Right atrium auricular region (tissue), 2 donors: ENCODE measurements at regions not wholly inside any gene's neighbourhood (a gene's known extent, or its start where the extent isn't known, plus 50 kb on each side); places are given as distances from the start of the nearest gene placed in this dataset.

ENCODE experiments used
- DNase-seq: peaks from one replicate; pipeline ENCODE4 v3.0.0-alpha.2; 2019; ENCODE audit warnings: low spot score
- H3K27ac ChIP-seq, 2 donors: fragments of 200-600 bp; sonication (generic); 1 replicate in 1 of 2; 2 replicates in 1 of 2; pipeline ENCODE4 v1.5.1; 2016 to 2019
- H3K27me3 ChIP-seq, 2 donors: fragments of 200-600 bp; sonication (generic); one replicate each; pipeline versions ENCODE4 v1.5.1 to v1.6.0; 2017 to 2019
- H3K36me3 ChIP-seq: fragments of 200-600 bp; sonication (generic); one replicate; pipeline ENCODE4 v1.5.1; 2016
- H3K4me1 ChIP-seq, 2 donors: fragments of 200-600 bp; sonication (generic); one replicate each; pipeline versions ENCODE4 v1.5.1 to v1.6.0; 2017 to 2019
- H3K4me3 ChIP-seq, 2 donors: fragments of 200-600 bp; sonication (generic); 1 replicate in 1 of 2; 2 replicates in 1 of 2; pipeline ENCODE4 v1.5.1; 2017 to 2019; ENCODE audit warnings: mild to moderate bottlenecking in 1 of 2, moderate library complexity in 1 of 2
- H3K9me3 ChIP-seq, 2 donors: fragments of 200-600 bp; sonication (generic); one replicate each; pipeline ENCODE4 v1.5.1; 2019
- TF ChIP-seq, protein P1 (sequence below), 2 donors: fragments of 200-600 bp; sonication (generic); IDR thresholded peaks; one replicate each; pipeline ENCODE4 v1.5.1; 2019; ENCODE audit warnings: antibody characterized with exemption in 2 of 2

DNA sequence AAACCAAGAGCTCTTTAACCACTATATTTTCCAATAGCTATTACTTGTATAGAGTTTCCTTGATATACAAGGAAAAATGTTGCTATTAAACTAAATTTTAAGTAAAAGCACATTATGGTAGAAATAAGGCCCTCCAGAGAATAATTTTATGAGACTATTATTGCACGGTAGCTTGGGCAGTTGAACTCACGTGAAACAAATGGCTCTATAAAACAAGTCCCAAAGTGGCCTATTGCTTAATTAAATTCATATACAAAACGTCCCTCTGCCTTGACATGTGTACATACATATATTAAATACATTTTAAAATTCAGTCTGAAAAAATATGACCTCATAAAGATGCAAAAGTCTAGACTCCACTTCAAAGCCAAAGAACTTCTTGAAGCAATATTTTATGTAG, 582.2 kb downstream of the CENPC start:
- no peak for DNase-seq
- H3K4me3 ChIP-seq = no peak overlapping the region
- no peak overlapping the region for H3K27ac ChIP-seq
- no peaks in the 10 kb centered on the region for H3K27me3 ChIP-seq
- no peaks in the 10 kb centered on the region for H3K36me3 ChIP-seq
- TF ChIP-seq, protein P1, sequence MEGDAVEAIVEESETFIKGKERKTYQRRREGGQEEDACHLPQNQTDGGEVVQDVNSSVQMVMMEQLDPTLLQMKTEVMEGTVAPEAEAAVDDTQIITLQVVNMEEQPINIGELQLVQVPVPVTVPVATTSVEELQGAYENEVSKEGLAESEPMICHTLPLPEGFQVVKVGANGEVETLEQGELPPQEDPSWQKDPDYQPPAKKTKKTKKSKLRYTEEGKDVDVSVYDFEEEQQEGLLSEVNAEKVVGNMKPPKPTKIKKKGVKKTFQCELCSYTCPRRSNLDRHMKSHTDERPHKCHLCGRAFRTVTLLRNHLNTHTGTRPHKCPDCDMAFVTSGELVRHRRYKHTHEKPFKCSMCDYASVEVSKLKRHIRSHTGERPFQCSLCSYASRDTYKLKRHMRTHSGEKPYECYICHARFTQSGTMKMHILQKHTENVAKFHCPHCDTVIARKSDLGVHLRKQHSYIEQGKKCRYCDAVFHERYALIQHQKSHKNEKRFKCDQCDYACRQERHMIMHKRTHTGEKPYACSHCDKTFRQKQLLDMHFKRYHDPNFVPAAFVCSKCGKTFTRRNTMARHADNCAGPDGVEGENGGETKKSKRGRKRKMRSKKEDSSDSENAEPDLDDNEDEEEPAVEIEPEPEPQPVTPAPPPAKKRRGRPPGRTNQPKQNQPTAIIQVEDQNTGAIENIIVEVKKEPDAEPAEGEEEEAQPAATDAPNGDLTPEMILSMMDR (IDR thresholded peaks at IDR 0.05) = no peak
- H3K4me1 ChIP-seq = no peaks in the 10 kb centered on the region
- no peaks in the 10 kb centered on the region for H3K9me3 ChIP-seq

GRCh38 chr4:66959207-66959606, 586.1 kb downstream of the CENPC start:
- no peaks in the 10 kb centered on the region for H3K27me3 ChIP-seq
- TF ChIP-seq, protein P1 (IDR thresholded peaks at IDR 0.05) = no peak

GRCh38 chr4:66956852-66957251, 588.5 kb downstream of the CENPC start:
- TF ChIP-seq, protein P1 (IDR thresholded peaks at IDR 0.05) = no peak
- no peaks in the 10 kb centered on the region for H3K4me1 ChIP-seq
- no peaks in the 10 kb centered on the region for H3K27me3 ChIP-seq
- no peak overlapping the region for H3K27ac ChIP-seq
- DNase-seq = no peak
- no peaks in the 10 kb centered on the region for H3K9me3 ChIP-seq
- no peak overlapping the region for H3K4me3 ChIP-seq
- H3K36me3 ChIP-seq = no peaks in the 10 kb centered on the region

More at GRCh38 chr4:66959207-66959606, 586.1 kb downstream of the CENPC start:
- Histone ChIP-seq H3K4me3 (no peak overlapping the region), H3K27ac (no peak overlapping the region), H3K36me3 (no peaks in the 10 kb centered on the region), H3K9me3 (no peaks in the 10 kb centered on the region), H3K4me1 (no peaks in the 10 kb centered on the region)
- DNase-seq = no peak

- H3K4me1 ChIP-seq = no peaks in the 10 kb centered on the region
- TF ChIP-seq, protein P1 (IDR thresholded peaks at IDR 0.05) = no peak
- H3K9me3 ChIP-seq = no peaks in the 10 kb centered on the region
- H3K4me3 ChIP-seq = no peak overlapping the region
- no peaks in the 10 kb centered on the region for H3K36me3 ChIP-seq
- no peak overlapping the region for H3K27ac ChIP-seq
- H3K27me3 ChIP-seq = no peaks in the 10 kb centered on the region
- no peak for DNase-seq
These were observed 588.9 kb downstream of the CENPC start for GRCh38 chr4:66956426-66956825.

DNA sequence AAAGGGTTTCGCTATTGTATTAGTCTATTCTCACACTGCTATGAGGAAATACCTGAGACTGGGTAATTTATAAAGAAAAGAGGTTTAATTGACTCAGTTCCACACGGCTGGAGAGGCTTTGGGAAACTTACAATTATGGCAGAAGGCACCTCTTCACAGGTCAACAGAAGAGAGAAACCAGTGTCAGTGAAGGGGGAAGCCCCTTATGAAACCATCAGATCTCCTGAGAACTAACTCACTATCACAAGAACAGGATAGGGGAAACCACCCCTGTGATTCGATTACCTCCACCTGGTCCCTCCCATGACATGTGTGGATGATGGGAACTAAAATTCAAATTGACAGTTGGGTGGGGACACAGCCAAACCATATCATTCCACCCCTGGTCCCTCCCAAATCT, 589.5 kb downstream of the CENPC start:
- Histone ChIP-seq H3K4me1 (no peaks in the 10 kb centered on the region), H3K27me3 (no peaks in the 10 kb centered on the region), H3K27ac (no peak overlapping the region), H3K36me3 (no peaks in the 10 kb centered on the region), H3K4me3 (no peak overlapping the region), H3K9me3 (no peaks in the 10 kb centered on the region)
- TF ChIP-seq, protein P1 (IDR thresholded peaks at IDR 0.05) = no peak
- no peak for DNase-seq

DNA sequence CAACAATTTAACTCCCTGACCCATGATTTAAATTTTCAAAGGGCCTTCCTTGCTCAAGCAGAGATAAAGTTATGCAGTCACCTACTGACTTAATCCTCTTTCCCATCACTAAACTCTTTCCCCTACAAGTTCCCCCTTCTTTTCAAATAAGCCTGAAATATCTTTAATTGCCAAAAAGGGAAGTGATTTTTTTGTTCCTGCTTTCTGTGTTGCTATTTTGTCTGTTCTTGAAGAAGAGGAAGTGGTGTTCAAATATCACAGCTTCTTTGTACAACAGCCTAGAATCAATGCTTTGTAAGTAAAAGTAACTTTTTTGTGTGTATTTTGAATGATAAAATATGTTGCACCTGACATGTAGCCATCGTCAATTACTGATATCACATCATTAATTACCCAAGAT, 595.9 kb downstream of the CENPC start:
- no peak overlapping the region for H3K4me3 ChIP-seq
- no peaks in the 10 kb centered on the region for H3K36me3 ChIP-seq
- H3K27ac ChIP-seq = no peak overlapping the region
- DNase-seq = no peak
- no peaks in the 10 kb centered on the region for H3K27me3 ChIP-seq
- TF ChIP-seq, protein P1 (IDR thresholded peaks at IDR 0.05) = no peak
- no peaks in the 10 kb centered on the region for H3K9me3 ChIP-seq
- H3K4me1 ChIP-seq = no peaks in the 10 kb centered on the region
